HEK293 (cell line): ENCODE measurements at regions not wholly inside any gene's neighbourhood (a gene's known extent, or its start where the extent isn't known, plus 50 kb on each side); places are given as distances from the start of the nearest gene placed in this dataset.

Experiments
- ZFHX2 ChIP-seq: fragments of 450-650 bp; formaldehyde crosslinking; conservative IDR thresholded peaks from 2 replicates; pipeline ENCODE4 v1.5.1; 2016; ENCODE audit warnings: missing biosample characterization, missing genetic modification characterization
- ZNF548 ChIP-seq: fragments of 450-650 bp; formaldehyde crosslinking; IDR thresholded peaks from 2 replicates; pipeline ENCODE4 v1.5.1; 2016; ENCODE audit warnings: missing biosample characterization, missing genetic modification characterization
- TF ChIP-seq, protein P1 (sequence below): fragments of 450-650 bp; formaldehyde crosslinking; IDR thresholded peaks from 2 replicates; pipeline ENCODE4 v1.5.1; 2016; ENCODE audit warnings: missing biosample characterization, missing genetic modification characterization
- TF ChIP-seq, protein P2 (sequence below): fragments of 450-650 bp; formaldehyde crosslinking; IDR thresholded peaks from 2 replicates; pipeline ENCODE4 v1.5.1; 2017; ENCODE audit warnings: missing biosample characterization, missing genetic modification characterization

DNA sequence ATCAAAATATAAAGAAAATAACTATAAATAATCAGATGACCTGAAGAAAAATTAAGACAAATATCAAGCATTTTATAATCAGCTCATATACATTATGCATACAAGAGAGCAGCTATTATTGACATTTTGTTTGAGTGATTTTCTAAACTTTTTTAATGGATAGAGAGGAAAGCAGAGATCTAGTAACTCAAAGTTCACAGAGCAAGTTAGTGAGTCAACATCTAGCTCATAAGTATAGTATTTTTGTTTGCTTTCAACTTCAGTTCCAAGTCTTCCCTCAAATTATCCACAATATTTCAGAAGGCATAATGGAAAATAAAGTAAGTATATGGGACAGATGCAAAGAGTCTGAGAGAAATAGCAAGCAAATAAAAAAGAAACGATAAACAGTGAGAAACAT, 470.1 kb upstream of the ALCAM start:
- no peak for TF ChIP-seq ZFHX2
- TF ChIP-seq ZNF548 (tag by site-specific recombination): no peak
- TF ChIP-seq, protein P1, sequence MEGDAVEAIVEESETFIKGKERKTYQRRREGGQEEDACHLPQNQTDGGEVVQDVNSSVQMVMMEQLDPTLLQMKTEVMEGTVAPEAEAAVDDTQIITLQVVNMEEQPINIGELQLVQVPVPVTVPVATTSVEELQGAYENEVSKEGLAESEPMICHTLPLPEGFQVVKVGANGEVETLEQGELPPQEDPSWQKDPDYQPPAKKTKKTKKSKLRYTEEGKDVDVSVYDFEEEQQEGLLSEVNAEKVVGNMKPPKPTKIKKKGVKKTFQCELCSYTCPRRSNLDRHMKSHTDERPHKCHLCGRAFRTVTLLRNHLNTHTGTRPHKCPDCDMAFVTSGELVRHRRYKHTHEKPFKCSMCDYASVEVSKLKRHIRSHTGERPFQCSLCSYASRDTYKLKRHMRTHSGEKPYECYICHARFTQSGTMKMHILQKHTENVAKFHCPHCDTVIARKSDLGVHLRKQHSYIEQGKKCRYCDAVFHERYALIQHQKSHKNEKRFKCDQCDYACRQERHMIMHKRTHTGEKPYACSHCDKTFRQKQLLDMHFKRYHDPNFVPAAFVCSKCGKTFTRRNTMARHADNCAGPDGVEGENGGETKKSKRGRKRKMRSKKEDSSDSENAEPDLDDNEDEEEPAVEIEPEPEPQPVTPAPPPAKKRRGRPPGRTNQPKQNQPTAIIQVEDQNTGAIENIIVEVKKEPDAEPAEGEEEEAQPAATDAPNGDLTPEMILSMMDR (tag by site-specific recombination): no peak
- TF ChIP-seq, protein P2, sequence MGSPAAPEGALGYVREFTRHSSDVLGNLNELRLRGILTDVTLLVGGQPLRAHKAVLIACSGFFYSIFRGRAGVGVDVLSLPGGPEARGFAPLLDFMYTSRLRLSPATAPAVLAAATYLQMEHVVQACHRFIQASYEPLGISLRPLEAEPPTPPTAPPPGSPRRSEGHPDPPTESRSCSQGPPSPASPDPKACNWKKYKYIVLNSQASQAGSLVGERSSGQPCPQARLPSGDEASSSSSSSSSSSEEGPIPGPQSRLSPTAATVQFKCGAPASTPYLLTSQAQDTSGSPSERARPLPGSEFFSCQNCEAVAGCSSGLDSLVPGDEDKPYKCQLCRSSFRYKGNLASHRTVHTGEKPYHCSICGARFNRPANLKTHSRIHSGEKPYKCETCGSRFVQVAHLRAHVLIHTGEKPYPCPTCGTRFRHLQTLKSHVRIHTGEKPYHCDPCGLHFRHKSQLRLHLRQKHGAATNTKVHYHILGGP: no peak
